ENCODE measurements at regions not wholly inside any gene's neighbourhood (a gene's known extent, or its start where the extent isn't known, plus 50 kb on each side); places are given as distances from the start of the nearest gene placed in this dataset.
A peak's percentile ranks its signal among the peaks of the same experiment; 100 is the strongest.

GRCh38 chr12:116397148-116397547 lies 119.7 kb upstream of the MED13L start:
- CTCF ChIA-PET: no interaction called here
- Histone ChIP-seq H3K4me3 (ENCODE audit: low read depth in 2 of 2, low read length in 2 of 2) (no peak overlapping the region), H3K4me1 (ENCODE audit: control insufficient read depth, insufficient read depth, low read length) (peaks cover 12% of the 10 kb centered on the region), H3K36me3 (ENCODE audit: control insufficient read depth, insufficient read depth, low read length) (no peaks in the 10 kb centered on the region), H3K9me3 (ENCODE audit: control insufficient read depth, insufficient read depth, low read depth, low read length) (peaks cover 12% of the 10 kb centered on the region), H3K27me3 (ENCODE audit: control insufficient read depth, insufficient read depth, low read length) (no peaks in the 10 kb centered on the region), H3K27ac (ENCODE audit: low read length) (no peak overlapping the region)
- no peak for TF ChIP-seq TCF7L2 (IDR thresholded peaks at IDR 0.05; ENCODE audit: low read depth, low read length)
- no peak for TF ChIP-seq SIN3A (IDR thresholded peaks at IDR 0.05; ENCODE audit: borderline replicate concordance, insufficient read depth, low read depth, low read length)
- TF ChIP-seq POLR2AphosphoS5 (IDR thresholded peaks at IDR 0.05; ENCODE audit: low read depth, low read length): no peak
- no peak for TF ChIP-seq REST (IDR thresholded peaks at IDR 0.05; ENCODE audit: insufficient read depth in 1 of 2, low read depth in 2 of 2, low read length in 1 of 2)
- TF ChIP-seq, protein P1, sequence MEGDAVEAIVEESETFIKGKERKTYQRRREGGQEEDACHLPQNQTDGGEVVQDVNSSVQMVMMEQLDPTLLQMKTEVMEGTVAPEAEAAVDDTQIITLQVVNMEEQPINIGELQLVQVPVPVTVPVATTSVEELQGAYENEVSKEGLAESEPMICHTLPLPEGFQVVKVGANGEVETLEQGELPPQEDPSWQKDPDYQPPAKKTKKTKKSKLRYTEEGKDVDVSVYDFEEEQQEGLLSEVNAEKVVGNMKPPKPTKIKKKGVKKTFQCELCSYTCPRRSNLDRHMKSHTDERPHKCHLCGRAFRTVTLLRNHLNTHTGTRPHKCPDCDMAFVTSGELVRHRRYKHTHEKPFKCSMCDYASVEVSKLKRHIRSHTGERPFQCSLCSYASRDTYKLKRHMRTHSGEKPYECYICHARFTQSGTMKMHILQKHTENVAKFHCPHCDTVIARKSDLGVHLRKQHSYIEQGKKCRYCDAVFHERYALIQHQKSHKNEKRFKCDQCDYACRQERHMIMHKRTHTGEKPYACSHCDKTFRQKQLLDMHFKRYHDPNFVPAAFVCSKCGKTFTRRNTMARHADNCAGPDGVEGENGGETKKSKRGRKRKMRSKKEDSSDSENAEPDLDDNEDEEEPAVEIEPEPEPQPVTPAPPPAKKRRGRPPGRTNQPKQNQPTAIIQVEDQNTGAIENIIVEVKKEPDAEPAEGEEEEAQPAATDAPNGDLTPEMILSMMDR (IDR thresholded peaks at IDR 0.05): no peak
- ATAC-seq: no peak
- BruUV-seq (replicated peaks): no TSS peak
- intact Hi-C loops (cut with micrococcal nuclease; ENCODE audit: unreplicated experiment) (no loop called here), in situ Hi-C loops (cut with HindIII; ENCODE audit: low pct_unique_long_range_greater_than_20kb, low sequenced_read_pairs) (no loop called here)
- POLR2A ChIA-PET: no interaction called here
- no peak for DNase-seq (ENCODE audit: low read depth, low spot score)

DNA sequence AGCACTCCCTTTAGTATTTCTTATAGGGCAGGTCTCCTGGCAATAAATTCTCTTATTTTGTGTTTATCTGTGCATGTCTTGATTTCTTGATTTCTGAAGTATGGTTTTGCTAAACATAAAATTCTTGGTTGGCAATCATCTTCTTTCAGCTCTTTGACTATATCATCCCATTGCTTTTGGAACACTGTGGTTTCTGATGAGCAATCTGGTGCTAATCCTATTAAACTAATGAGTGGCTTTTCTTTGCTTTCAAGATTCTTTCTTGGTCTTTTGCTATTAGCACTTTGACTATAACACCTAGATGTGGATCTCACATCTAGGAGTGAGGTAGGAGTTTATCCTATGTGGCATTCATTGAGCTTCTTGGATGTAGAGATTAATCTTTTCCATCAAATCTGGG lies 120.7 kb upstream of the MED13L start:
- POLR2A ChIA-PET: no interaction called here
- Histone ChIP-seq H3K27me3 (ENCODE audit: control insufficient read depth, insufficient read depth, low read length) (no peaks in the 10 kb centered on the region), H3K4me3 (ENCODE audit: low read depth in 2 of 2, low read length in 2 of 2) (no peak overlapping the region), H3K4me1 (ENCODE audit: control insufficient read depth, insufficient read depth, low read length) (peaks cover 7% of the 10 kb centered on the region; the same call in 1 of the 2 replicates), H3K9me3 (ENCODE audit: control insufficient read depth, insufficient read depth, low read depth, low read length) (peaks cover 12% of the 10 kb centered on the region), H3K36me3 (ENCODE audit: control insufficient read depth, insufficient read depth, low read length) (no peaks in the 10 kb centered on the region), H3K27ac (ENCODE audit: low read length) (peak overlapping the region; percentile 56; the same call in 1 of the 2 replicates)
- DNase-seq (ENCODE audit: low read depth, low spot score) (no peak), ATAC-seq (no peak)
- CTCF ChIA-PET: no interaction called here
- TF ChIP-seq REST (IDR thresholded peaks at IDR 0.05; ENCODE audit: insufficient read depth in 1 of 2, low read depth in 2 of 2, low read length in 1 of 2) (no peak), POLR2AphosphoS5 (IDR thresholded peaks at IDR 0.05; ENCODE audit: low read depth, low read length) (no peak), TCF7L2 (IDR thresholded peaks at IDR 0.05; ENCODE audit: low read depth, low read length) (no peak), SIN3A (IDR thresholded peaks at IDR 0.05; ENCODE audit: borderline replicate concordance, insufficient read depth, low read depth, low read length) (no peak)
- TF ChIP-seq, protein P1 (IDR thresholded peaks at IDR 0.05): no peak
- in situ Hi-C loops (cut with HindIII; ENCODE audit: low pct_unique_long_range_greater_than_20kb, low sequenced_read_pairs): no loop called here
- intact Hi-C loops (cut with micrococcal nuclease; ENCODE audit: unreplicated experiment): no loop called here
- BruUV-seq (replicated peaks): no TSS peak

Measured in Panc1 (cell line).